ENCODE measurements at regions not wholly inside any gene's neighbourhood (a gene's known extent, or its start where the extent isn't known, plus 50 kb on each side); places are given as distances from the start of the nearest gene placed in this dataset.

- TF ChIP-seq CTCF (IDR thresholded peaks at IDR 0.05; ENCODE audit: insufficient read depth, low read depth, low read length), result no peak
- no peak for TF ChIP-seq EZH2 (IDR thresholded peaks at IDR 0.05; ENCODE audit: insufficient read depth, low read length)
Observed at GRCh38 chr6:113540466-113540865, 316.7 kb upstream of the MARCKS start.
